Right lobe of liver (tissue), 4 donors: ENCODE measurements at regions not wholly inside any gene's neighbourhood (a gene's known extent, or its start where the extent isn't known, plus 50 kb on each side); places are given as distances from the start of the nearest gene placed in this dataset.

Experiments used
- CTCF ChIP-seq, 4 donors: fragments of 200-600 bp in 3 of 4; fragments of 450-650 bp in 1 of 4; IDR thresholded peaks; one replicate each; pipeline versions ENCODE4 v1.5.1 to v1.8.0; 2016 to 2022; ENCODE audit warnings: antibody characterized with exemption in 4 of 4, mild to moderate bottlenecking in 2 of 4
- POLR2A ChIP-seq: fragments of 450-650 bp; IDR thresholded peaks from one replicate; pipeline ENCODE4 v1.6.1; 2017; ENCODE audit warnings: antibody characterized with exemption, mild to moderate bottlenecking
- donor health status: DM: no; HTN: no; CAD: no.
- donor health status: DM: no; HTN: no; CAD: no.
- donor health status: DM: no; HTN: yes; CAD: no.

- no peak for TF ChIP-seq CTCF (IDR thresholded peaks at IDR 0.05)
- no peak for TF ChIP-seq POLR2A
Observed at GRCh38 chr4:43485196-43485595, 592.7 kb downstream of the GRXCR1 start.
